ENCODE measurements at regions not wholly inside any gene's neighbourhood (a gene's known extent, or its start where the extent isn't known, plus 50 kb on each side); places are given as distances from the start of the nearest gene placed in this dataset.

GRCh38 chr2:82000606-82001005, 1696.1 kb upstream of the LRRTM1 start:
- TF ChIP-seq CTCF (IDR thresholded peaks at IDR 0.05) (no peak), EP300 (IDR thresholded peaks at IDR 0.05) (no peak), CHD2 (IDR thresholded peaks at IDR 0.05; ENCODE audit: low read length, partially characterized antibody) (no peak), MAX (IDR thresholded peaks at IDR 0.05) (no peak), REST (IDR thresholded peaks at IDR 0.05) (no peak), NR3C1 (IDR thresholded peaks at IDR 0.05) (no peak), BHLHE40 (IDR thresholded peaks at IDR 0.05; ENCODE audit: low read depth, low read length) (no peak), HDAC2 (IDR thresholded peaks at IDR 0.05) (no peak), EHMT2 (IDR thresholded peaks at IDR 0.05; ENCODE audit: low read depth) (no peak), RAD21 (conservative IDR thresholded peaks at IDR 0.05 in 1 of 2, IDR thresholded peaks at IDR 0.05 in 1 of 2) (no peak), MYC (IDR thresholded peaks at IDR 0.05; ENCODE audit: borderline replicate concordance, low read length) (no peak)
